ENCODE measurements at regions not wholly inside any gene's neighbourhood (a gene's known extent, or its start where the extent isn't known, plus 50 kb on each side); places are given as distances from the start of the nearest gene placed in this dataset.

- H3K36me3 ChIP-seq (ENCODE audit: low read depth, low read length), result no peaks in the 10 kb centered on the region
- no peaks in the 10 kb centered on the region for H3K9me2 ChIP-seq (replicated peaks; ENCODE audit: low read length)
- H3K27ac ChIP-seq (ENCODE audit: low read length), result no peak overlapping the region
- H3K27me3 ChIP-seq (ENCODE audit: low read length), result no peaks in the 10 kb centered on the region
- DNase-seq (no peak), ATAC-seq (no peak)
- H3K4me3 ChIP-seq (ENCODE audit: low read length), result no peak overlapping the region
- no peaks in the 10 kb centered on the region for H4K20me1 ChIP-seq (ENCODE audit: low read length)
- H3K4me2 ChIP-seq (ENCODE audit: low read length), result no peak overlapping the region
- H3F3A ChIP-seq (ENCODE audit: low read length, unreplicated experiment), result no peaks in the 10 kb centered on the region
- BruUV-seq (replicated peaks), result no TSS peak
- no peak overlapping the region for H3K9ac ChIP-seq (ENCODE audit: low read length)
- POLR2A ChIA-PET (ENCODE audit: unreplicated experiment), result no interaction called here
- H2AFZ ChIP-seq (ENCODE audit: low read length), result no peak overlapping the region
- TF ChIP-seq CTCF (conservative IDR thresholded peaks at IDR 0.05; ENCODE audit: low read depth, low read length), result no peak
- no peak for TF ChIP-seq EZH2phosphoT487 (IDR thresholded peaks at IDR 0.05; ENCODE audit: borderline replicate concordance, low read length)
- no peak for TF ChIP-seq EZH2 (IDR thresholded peaks at IDR 0.05; ENCODE audit: low read length, unreplicated experiment)
- CTCF ChIA-PET, result interaction anchor here (0.6 kb wide), 1 partner anchor 74 kb away, joined by 4 read pairs; no protein-coding TSS in a partner anchor
- no peaks in the 10 kb centered on the region for H3K9me3 ChIP-seq (ENCODE audit: low read length)
- intact Hi-C loops (cut with micrococcal nuclease), result no loop called here
- peaks cover 30% of the 10 kb centered on the region for H3K4me1 ChIP-seq (ENCODE audit: insufficient read depth, low read length)
- H3K79me2 ChIP-seq (ENCODE audit: low read length), result no peaks in the 10 kb centered on the region
Measured at GRCh38 chr10:60652628-60653027, 125.7 kb upstream of the CDK1 start.

GRCh38 chr10:60650378-60650800 is 127.9 kb upstream of the CDK1 start:
- ChIA-PET CTCF (interaction anchor here (0.6 to 1.0 kb wide), 7 partner anchors 107 to 438 kb away, joined by 3 to 11 read pairs (median 6); partner anchors contain the start of gene CDK1), POLR2A (ENCODE audit: unreplicated experiment) (interaction anchor here (0.6 to 1.0 kb wide), 2 partner anchors 83 to 111 kb away, joined by 3 to 11 read pairs; no protein-coding TSS in a partner anchor)
- H3K9me3 ChIP-seq (ENCODE audit: low read length), result no peaks in the 10 kb centered on the region
- no peaks in the 10 kb centered on the region for H4K20me1 ChIP-seq (ENCODE audit: low read length)
- H3K9me2 ChIP-seq (replicated peaks; ENCODE audit: low read length), result no peaks in the 10 kb centered on the region
- DNase-seq, result peak; percentile 75
- no peak overlapping the region for H3K27ac ChIP-seq (ENCODE audit: low read length)
- no peak overlapping the region for H2AFZ ChIP-seq (ENCODE audit: low read length)
- H3K4me3 ChIP-seq (ENCODE audit: low read length), result no peak overlapping the region
- intact Hi-C loops (cut with micrococcal nuclease), result no loop called here
- peaks cover 34% of the 10 kb centered on the region for H3K4me1 ChIP-seq (ENCODE audit: insufficient read depth, low read length)
- no peak overlapping the region for H3K9ac ChIP-seq (ENCODE audit: low read length)
- H3K4me2 ChIP-seq (ENCODE audit: low read length), result peak overlapping the region; percentile 15
- no peaks in the 10 kb centered on the region for H3K79me2 ChIP-seq (ENCODE audit: low read length)
- ATAC-seq, result peak; percentile 70
- TF ChIP-seq EZH2phosphoT487 (IDR thresholded peaks at IDR 0.05; ENCODE audit: borderline replicate concordance, low read length), result no peak
- no peak for TF ChIP-seq EZH2 (IDR thresholded peaks at IDR 0.05; ENCODE audit: low read length, unreplicated experiment)
- TF ChIP-seq CTCF (conservative IDR thresholded peaks at IDR 0.05; ENCODE audit: low read depth, low read length), result no peak
- BruUV-seq (replicated peaks), result no TSS peak
- H3K27me3 ChIP-seq (ENCODE audit: low read length), result no peaks in the 10 kb centered on the region
- H3F3A ChIP-seq (ENCODE audit: low read length, unreplicated experiment), result no peaks in the 10 kb centered on the region
- no peaks in the 10 kb centered on the region for H3K36me3 ChIP-seq (ENCODE audit: low read depth, low read length)

Measured in PC-3 (cell line).